NOMO-1 treated with dmso at 0.1 percent for 144 hours (cell line): ENCODE measurements at regions not wholly inside any gene's neighbourhood (a gene's known extent, or its start where the extent isn't known, plus 50 kb on each side); places are given as distances from the start of the nearest gene placed in this dataset.
A peak's percentile ranks its signal among the peaks of the same experiment; 100 is the strongest.
"Not testable (repeated sequence)": the region's sequence is repeated elsewhere in the genome, so short reads cannot be mapped to it uniquely, and the experiment has no call there.

ENCODE experiments used
- DNase-seq: peaks from one replicate; lab custom pipeline; 2025; ENCODE audit not compliant: unreplicated experiment; lab: John Stamatoyannopoulos, UW

DNA sequence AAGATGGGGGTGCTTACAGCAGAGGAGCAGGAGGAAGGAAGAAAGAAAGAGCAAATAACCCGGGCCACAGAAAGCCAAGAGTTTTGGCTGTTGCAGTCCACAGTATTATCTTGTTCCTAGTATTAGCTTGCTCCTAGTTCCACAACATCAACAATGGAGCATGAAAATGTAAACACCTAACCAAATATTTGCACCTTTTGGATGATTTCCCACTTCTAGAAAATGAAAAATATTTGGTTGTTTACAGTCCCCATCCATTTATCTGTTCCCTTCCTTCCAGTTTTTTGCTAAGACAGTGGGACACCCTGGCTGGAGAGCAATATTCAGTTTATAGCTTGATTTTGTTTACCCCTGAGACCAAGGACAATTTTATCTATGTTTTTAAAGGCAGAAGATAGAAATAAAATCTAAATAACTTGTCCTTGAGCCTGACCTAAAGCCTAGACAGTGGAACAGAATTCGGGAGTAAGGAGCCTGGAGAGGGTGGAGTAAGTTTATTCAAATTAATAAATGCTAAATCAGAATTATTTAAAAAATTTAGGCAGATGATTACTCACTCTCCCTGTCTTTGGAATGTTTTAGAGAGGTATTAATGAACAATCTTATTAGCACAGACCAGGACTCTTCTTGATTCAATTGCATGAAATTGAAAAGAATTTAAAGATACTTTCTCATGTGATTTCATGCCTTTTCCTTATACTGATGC, 51.6 kb downstream of the RESF1 start:
- DNase-seq = no peak

DNA sequence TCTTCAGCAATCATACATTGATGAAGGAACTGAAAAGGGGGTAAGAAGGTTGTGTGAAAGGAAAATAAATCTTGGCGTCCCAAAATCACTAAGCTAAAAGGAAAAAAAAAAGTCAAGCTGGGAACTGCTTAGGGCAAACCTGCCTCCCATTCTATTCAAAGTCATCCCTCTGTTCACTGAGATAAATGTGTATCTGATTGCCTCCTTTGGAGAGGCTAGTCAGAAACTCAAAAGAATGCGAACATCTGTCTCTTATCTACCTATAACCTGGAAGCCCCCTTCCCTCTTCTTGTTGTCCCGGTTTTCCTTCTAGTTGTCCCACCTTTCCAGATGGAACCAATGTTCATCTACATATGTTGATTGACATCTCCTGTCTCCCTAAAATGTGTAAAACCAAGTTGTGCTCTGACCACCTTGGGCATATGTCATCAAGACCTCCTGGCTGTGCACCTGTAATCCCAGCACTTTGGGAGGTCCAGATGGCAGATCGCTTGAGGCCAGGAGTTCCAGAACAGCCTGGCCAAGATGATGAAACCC, 53.1 kb downstream of the RESF1 start:
- DNase-seq = no peak

DNA sequence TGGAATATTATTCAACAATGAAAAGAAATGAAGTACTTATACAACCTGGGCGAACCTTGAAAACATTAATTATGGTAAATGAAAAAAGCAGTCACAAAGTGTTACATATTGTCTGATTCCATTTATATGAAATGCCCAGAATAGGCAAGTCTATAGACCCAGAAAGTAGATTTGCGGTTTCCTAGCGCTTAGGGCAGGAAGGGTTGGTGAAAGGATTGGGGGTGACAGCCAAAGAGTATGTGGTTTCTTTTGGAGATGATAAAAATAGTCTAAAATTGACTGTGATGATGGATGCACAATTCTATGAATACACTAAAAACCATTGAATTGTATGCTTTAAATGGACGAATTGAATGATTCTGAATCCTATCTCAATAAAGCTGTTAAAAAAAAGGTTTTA, 55.8 kb downstream of the RESF1 start:
- DNase-seq = no peak

GRCh38 chr12:32016680-32017482, 57.7 kb downstream of the RESF1 start:
- no peak for DNase-seq

- no peak for DNase-seq
Measured at GRCh38 chr12:32021346-32021773, 62.1 kb downstream of the RESF1 start.

- not testable (repeated sequence) for DNase-seq
Measured at GRCh38 chr12:32022387-32022786, 63.2 kb downstream of the RESF1 start.

GRCh38 chr12:32023861-32024260, 64.6 kb downstream of the RESF1 start:
- DNase-seq = not testable (repeated sequence)

GRCh38 chr12:32024884-32025592, 65.8 kb downstream of the RESF1 start:
- DNase-seq = no peak

- no peak for DNase-seq
Measured at GRCh38 chr12:32025906-32026305, 66.7 kb downstream of the RESF1 start.

DNA sequence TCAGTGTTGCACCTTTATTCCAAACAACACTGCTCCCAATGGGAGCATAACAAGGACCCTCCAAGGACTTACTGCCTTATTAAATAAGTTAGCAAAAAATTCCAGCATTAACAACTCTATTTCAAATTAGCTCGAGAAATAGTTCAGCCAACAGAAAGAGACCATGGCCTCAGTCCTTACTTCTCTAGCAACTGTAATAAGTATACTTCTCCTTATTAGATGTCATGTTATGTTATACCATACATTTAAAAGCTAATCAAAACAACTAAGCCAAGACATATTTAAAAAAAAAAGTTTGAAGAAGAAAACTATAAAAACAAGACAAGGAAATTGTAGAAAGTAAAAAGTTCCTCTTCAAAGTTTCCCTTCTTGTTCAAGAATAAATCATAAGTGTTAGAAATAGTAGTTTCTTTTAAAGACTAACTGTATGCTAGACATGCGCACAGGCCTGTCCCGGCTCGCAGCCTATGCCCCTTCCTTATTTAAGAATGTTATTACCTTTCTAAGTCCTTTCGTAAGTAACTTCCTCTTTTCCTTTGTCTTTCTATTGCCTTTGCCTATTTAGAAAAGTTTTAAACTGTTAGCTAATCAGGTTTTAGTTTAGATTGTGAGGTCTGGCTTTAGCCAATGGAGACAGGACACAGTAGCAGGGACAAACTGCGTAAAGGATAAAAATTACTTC, 68.6 kb downstream of the RESF1 start:
- DNase-seq = peak; percentile 69

- no peak for DNase-seq
Measured at GRCh38 chr12:32030151-32030550, 70.9 kb downstream of the RESF1 start.

DNA sequence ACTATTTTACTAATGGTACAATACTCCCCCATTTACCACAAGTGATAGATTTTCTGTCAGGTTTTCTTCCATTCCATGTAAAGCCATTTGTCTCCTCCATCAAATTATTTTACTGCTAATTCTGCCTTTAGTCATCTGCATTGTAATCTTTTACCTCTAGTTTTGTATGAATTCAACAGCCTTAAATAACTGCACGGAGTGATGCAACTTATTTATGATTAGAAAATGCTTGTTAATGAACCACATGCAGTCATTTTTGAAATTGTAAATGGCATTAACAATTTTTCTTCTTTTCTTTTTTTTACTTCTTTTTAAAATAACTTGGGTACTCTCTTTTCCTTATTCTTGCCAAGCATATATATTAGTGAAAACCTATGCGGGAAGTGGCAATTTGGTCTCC, 71.5 kb downstream of the RESF1 start:
- no peak for DNase-seq

GRCh38 chr12:32031109-32031508, 71.9 kb downstream of the RESF1 start:
- DNase-seq = no peak

DNA sequence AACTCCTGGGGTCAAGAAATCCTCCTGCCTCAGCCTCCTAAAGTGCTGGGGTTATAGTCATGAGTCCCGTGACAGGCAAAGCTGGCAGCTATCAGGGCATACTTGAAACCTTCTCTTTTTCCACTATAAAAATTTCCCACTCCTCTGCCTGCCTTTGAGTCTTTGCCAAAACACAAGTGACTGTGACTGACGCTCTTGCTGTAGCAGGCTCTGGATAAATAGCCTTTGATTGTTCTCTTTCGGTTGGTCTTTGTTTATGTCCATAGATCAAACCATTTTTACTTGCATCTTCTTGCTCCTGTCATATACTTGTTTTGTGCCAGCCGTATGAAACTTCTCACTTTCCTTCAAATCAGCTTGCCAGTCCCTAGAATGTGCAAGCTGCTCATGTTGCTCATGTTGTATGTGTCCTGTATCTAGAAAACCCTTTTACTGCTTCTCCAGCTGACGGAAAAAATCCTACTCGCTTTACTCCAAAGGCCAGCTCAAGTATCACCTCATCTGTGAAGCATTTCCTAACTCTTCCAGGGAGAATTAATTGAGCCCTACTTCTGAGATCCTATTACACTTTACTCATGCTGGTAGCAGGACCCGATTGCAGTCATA, 73.1 kb downstream of the RESF1 start:
- DNase-seq = no peak

GRCh38 chr12:32033406-32033805, 73.2 kb upstream of the BICD1 start:
- DNase-seq = no peak

- no peak for DNase-seq
Measured at GRCh38 chr12:32034045-32034444, 72.6 kb upstream of the BICD1 start.

DNA sequence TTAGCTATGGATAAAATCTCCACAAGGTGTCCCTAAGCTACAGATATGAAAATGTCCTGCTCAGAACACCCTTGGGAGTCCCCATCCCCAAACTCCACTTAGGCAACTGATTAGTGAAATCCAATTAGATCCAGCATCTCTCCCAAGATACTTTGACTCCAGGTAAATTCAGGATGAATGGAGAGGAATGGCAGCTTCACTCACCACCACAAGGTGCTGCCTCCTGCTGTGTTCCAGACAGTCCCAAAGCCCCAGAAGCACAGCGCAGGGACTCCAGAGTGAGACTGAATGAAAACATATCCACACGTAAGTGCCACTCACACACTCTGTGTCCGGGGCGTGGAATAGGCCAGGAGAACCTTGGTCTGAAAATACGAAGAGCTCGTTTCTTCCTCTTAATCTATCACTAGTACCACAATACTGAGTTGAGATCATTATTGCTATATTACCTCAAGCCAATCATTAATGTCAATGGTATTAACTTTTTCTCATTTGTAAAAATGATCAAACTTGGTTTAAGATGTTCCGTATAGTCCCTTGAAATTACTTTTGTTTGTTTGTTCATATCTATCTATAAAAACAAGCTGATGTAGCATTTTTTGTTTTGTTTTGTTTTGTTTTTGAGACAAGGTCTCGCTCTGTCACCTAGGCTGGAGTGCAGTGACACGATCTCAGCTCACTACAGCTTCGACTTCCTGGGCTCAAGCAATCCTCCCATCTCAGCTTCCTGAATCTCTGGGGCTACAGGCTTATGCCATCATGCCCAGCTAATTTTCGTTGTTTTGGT, 70.0 kb upstream of the BICD1 start:
- no peak for DNase-seq

- DNase-seq = no peak
Measured at GRCh38 chr12:32039347-32039746, 67.3 kb upstream of the BICD1 start.

- DNase-seq = no peak
Measured at GRCh38 chr12:32039917-32040575, 66.6 kb upstream of the BICD1 start.
